Smooth muscle cell (in vitro differentiated cells): ENCODE measurements at regions not wholly inside any gene's neighbourhood (a gene's known extent, or its start where the extent isn't known, plus 50 kb on each side); places are given as distances from the start of the nearest gene placed in this dataset.

Experiments
- DNase-seq: peaks from one replicate; lab custom pipeline; 2025; ENCODE audit not compliant: unreplicated experiment; lab: John Stamatoyannopoulos, UW
- H2AFZ ChIP-seq: fragments of 200-600 bp; sonication (generic); 2 replicates; pipeline ENCODE4 v1.6.0; 2016; ENCODE audit warnings: antibody characterized with exemption, low read depth, mild to moderate bottlenecking
- H3F3A ChIP-seq: fragments of 200-600 bp; sonication (generic); 2 replicates; pipeline ENCODE4 v1.6.0; 2017; ENCODE audit warnings: antibody characterized with exemption, low read depth
- H3K27ac ChIP-seq: fragments of 200-600 bp; sonication (generic); 2 replicates; pipeline ENCODE4 v1.5.1; 2016; ENCODE audit warnings: low read depth, mild to moderate bottlenecking
- H3K27me3 ChIP-seq: fragments of 200-600 bp; sonication (generic); 2 replicates; pipeline ENCODE4 v1.6.1; 2016; ENCODE audit warnings: low read depth, mild to moderate bottlenecking
- H3K36me3 ChIP-seq: fragments of 200-600 bp; sonication (generic); 2 replicates; pipeline ENCODE4 v1.5.1; 2016; ENCODE audit warnings: low read depth
- H3K4me1 ChIP-seq: fragments of 200-600 bp; sonication (generic); 2 replicates; pipeline ENCODE4 v1.5.1; 2016; ENCODE audit warnings: low read depth
- H3K4me2 ChIP-seq: fragments of 200-600 bp; sonication (generic); 2 replicates; pipeline ENCODE4 v1.6.0; 2016; ENCODE audit warnings: mild to moderate bottlenecking
- H3K4me3 ChIP-seq: fragments of 200-600 bp; sonication (generic); 2 replicates; pipeline ENCODE4 v1.5.1; 2016; ENCODE audit warnings: mild to moderate bottlenecking
- H3K79me2 ChIP-seq: fragments of 200-600 bp; sonication (generic); 2 replicates; pipeline ENCODE4 v1.6.0; 2016; ENCODE audit warnings: low read depth, mild to moderate bottlenecking
- H3K9ac ChIP-seq: fragments of 200-600 bp; sonication (generic); 2 replicates; pipeline ENCODE4 v1.6.0; 2016; ENCODE audit warnings: low read depth
- H3K9me3 ChIP-seq: fragments of 200-600 bp; sonication (generic); replicated peaks from 2 replicates; pipeline ENCODE4 v1.5.1; 2016; ENCODE audit warnings: low read depth
- H4K20me1 ChIP-seq: fragments of 200-600 bp; sonication (generic); 2 replicates; pipeline ENCODE4 v1.6.0; 2016; ENCODE audit warnings: low read depth
- CTCF ChIP-seq: fragments of 200-600 bp; sonication (generic); IDR thresholded peaks from 2 replicates; pipeline ENCODE4 v1.5.1; 2017; ENCODE audit warnings: borderline replicate concordance, mild to moderate bottlenecking, antibody characterized with exemption; ENCODE audit not compliant: insufficient read depth, poor library complexity, severe bottlenecking
- WGBS: methylation state at CpG from one replicate; pipeline ENCODE4 v1.1.7; 2016; ENCODE audit warnings: low lambda C conversion rate; 5-methylcytosine and 5-hydroxymethylcytosine counted together

GRCh38 chr15:81744364-81744763, 301.5 kb downstream of the MEX3B start:
- no peaks in the 10 kb centered on the region for H3K79me2 ChIP-seq
- no peaks in the 10 kb centered on the region for H3K4me1 ChIP-seq
- whole genome bisulfite sequencing: 94% methylated on average over 4 of the region's 4 CpGs

GRCh38 chr15:81740416-81740815, 305.4 kb downstream of the MEX3B start:
- Histone ChIP-seq H3K4me1 (no peaks in the 10 kb centered on the region), H3K4me2 (no peak overlapping the region), H3K79me2 (no peaks in the 10 kb centered on the region), H3K36me3 (no peaks in the 10 kb centered on the region), H3K27me3 (no peaks in the 10 kb centered on the region), H3F3A (no peaks in the 10 kb centered on the region), H3K27ac (no peak overlapping the region), H3K9me3 (no peaks in the 10 kb centered on the region), H3K9ac (no peak overlapping the region), H2AFZ (no peak overlapping the region), H3K4me3 (no peak overlapping the region), H4K20me1 (no peaks in the 10 kb centered on the region)
- TF ChIP-seq CTCF: no peak
- no peak for DNase-seq

More at GRCh38 chr15:81744364-81744763, 301.5 kb downstream of the MEX3B start:
- Histone ChIP-seq H2AFZ (no peak overlapping the region), H3K9ac (no peak overlapping the region), H3K36me3 (no peaks in the 10 kb centered on the region), H3K27me3 (no peaks in the 10 kb centered on the region), H3F3A (no peaks in the 10 kb centered on the region), H4K20me1 (no peaks in the 10 kb centered on the region), H3K4me3 (no peak overlapping the region), H3K27ac (no peak overlapping the region), H3K9me3 (no peaks in the 10 kb centered on the region), H3K4me2 (no peak overlapping the region)
- DNase-seq: no peak
- TF ChIP-seq CTCF: no peak

- Histone ChIP-seq H3K9ac (no peak overlapping the region), H3K27ac (no peak overlapping the region), H3K36me3 (no peaks in the 10 kb centered on the region), H3F3A (no peaks in the 10 kb centered on the region), H3K9me3 (no peaks in the 10 kb centered on the region), H3K79me2 (no peaks in the 10 kb centered on the region), H2AFZ (no peak overlapping the region), H3K4me2 (no peak overlapping the region), H3K4me1 (no peaks in the 10 kb centered on the region), H3K4me3 (no peak overlapping the region), H4K20me1 (peaks cover 4% of the 10 kb centered on the region), H3K27me3 (no peaks in the 10 kb centered on the region)
- no peak for TF ChIP-seq CTCF
- 53% methylated on average over 3 of the region's 3 CpGs for WGBS
- DNase-seq: no peak
Measured at GRCh38 chr15:81729340-81729739, 316.5 kb downstream of the MEX3B start.

GRCh38 chr15:81728726-81729125, 317.1 kb downstream of the MEX3B start:
- no peaks in the 10 kb centered on the region for H3K36me3 ChIP-seq
- H4K20me1 ChIP-seq: peaks cover 10% of the 10 kb centered on the region
- TF ChIP-seq CTCF: no peak
- H3K9me3 ChIP-seq: no peaks in the 10 kb centered on the region
- no peaks in the 10 kb centered on the region for H3K4me1 ChIP-seq
- H3F3A ChIP-seq: no peaks in the 10 kb centered on the region
- no peak overlapping the region for H3K9ac ChIP-seq
- no peak overlapping the region for H3K27ac ChIP-seq
- H3K27me3 ChIP-seq: no peaks in the 10 kb centered on the region
- no peak overlapping the region for H2AFZ ChIP-seq
- H3K79me2 ChIP-seq: no peaks in the 10 kb centered on the region
- no peak overlapping the region for H3K4me3 ChIP-seq
- no peak for DNase-seq
- H3K4me2 ChIP-seq: no peak overlapping the region
